HG03378 (cell line): ENCODE measurements at regions not wholly inside any gene's neighbourhood (a gene's known extent, or its start where the extent isn't known, plus 50 kb on each side); places are given as distances from the start of the nearest gene placed in this dataset.
"Not testable (repeated sequence)": the region's sequence is repeated elsewhere in the genome, so short reads cannot be mapped to it uniquely, and the experiment has no call there.

Experiments used
- ATAC-seq: cut with Tn5 transposase; IDR thresholded peaks from one replicate; pipeline ENCODE4 v1.9.1; 2021; ENCODE audit warnings: mild to moderate bottlenecking, moderate library complexity; ENCODE audit not compliant: unreplicated experiment

GRCh38 chr2:186949726-186950256 lies 100.8 kb upstream of the ZSWIM2 start:
- no peak for ATAC-seq

GRCh38 chr2:186947516-186947915 lies 98.5 kb upstream of the ZSWIM2 start:
- ATAC-seq: no peak

GRCh38 chr2:186946896-186947467 lies 98.0 kb upstream of the ZSWIM2 start:
- no peak for ATAC-seq

- ATAC-seq: no peak
Observed at GRCh38 chr2:186941853-186942252, 92.9 kb upstream of the ZSWIM2 start.

- ATAC-seq: no peak
Observed at GRCh38 chr2:186940463-186940862, 91.5 kb upstream of the ZSWIM2 start.

- no peak for ATAC-seq
Observed at GRCh38 chr2:186934420-186934819, 85.5 kb upstream of the ZSWIM2 start.

GRCh38 chr2:186927867-186928191 lies 78.9 kb upstream of the ZSWIM2 start:
- no peak for ATAC-seq

GRCh38 chr2:186927185-186927866 lies 78.4 kb upstream of the ZSWIM2 start:
- no peak for ATAC-seq

- ATAC-seq: no peak
Observed at GRCh38 chr2:186925514-186925913, 76.5 kb upstream of the ZSWIM2 start.

- ATAC-seq: not testable (repeated sequence)
Observed at GRCh38 chr2:186922316-186922715, 73.3 kb upstream of the ZSWIM2 start.

- ATAC-seq: no peak
Observed at GRCh38 chr2:186919296-186919695, 70.3 kb upstream of the ZSWIM2 start.

- ATAC-seq: no peak
Observed at GRCh38 chr2:186918495-186918894, 69.5 kb upstream of the ZSWIM2 start.

GRCh38 chr2:186917866-186918265 lies 68.9 kb upstream of the ZSWIM2 start:
- ATAC-seq: no peak

- ATAC-seq: peak; percentile 96
Observed at GRCh38 chr2:186913870-186914269, 64.9 kb upstream of the ZSWIM2 start.

GRCh38 chr2:186912979-186913378 lies 64.0 kb upstream of the ZSWIM2 start:
- ATAC-seq: no peak

GRCh38 chr2:186911551-186912085 lies 62.6 kb upstream of the ZSWIM2 start:
- no peak for ATAC-seq

- no peak for ATAC-seq
Observed at GRCh38 chr2:186910996-186911395, 62.0 kb upstream of the ZSWIM2 start.

GRCh38 chr2:186909095-186909494 lies 60.1 kb upstream of the ZSWIM2 start:
- no peak for ATAC-seq

- no peak for ATAC-seq
Observed at GRCh38 chr2:186907897-186908296, 58.9 kb upstream of the ZSWIM2 start.

GRCh38 chr2:186903216-186903615 lies 54.2 kb upstream of the ZSWIM2 start:
- no peak for ATAC-seq
